HepG2 (cell line): ENCODE measurements at regions not wholly inside any gene's neighbourhood (a gene's known extent, or its start where the extent isn't known, plus 50 kb on each side); places are given as distances from the start of the nearest gene placed in this dataset.

Experiments
- ATAC-seq: fragments of 200-7000 bp; cut with Tn5 transposase; 3 replicates; pipeline ENCODE4 v1.9.1; 2020; ENCODE audit warnings: mild to moderate bottlenecking, moderate library complexity
- BruUV-seq: library from RNA; stranded (reverse); fragments of 400-500 nt; replicated peaks from 2 replicates; lab custom pipeline; 2021; lab: Mats Ljungman, UMichigan
- CTCF ChIA-PET: fragments of 300-600 bp; formaldehyde crosslinking; extraction: SDS; loops from one replicate; lab custom pipeline; 2021; ENCODE audit warnings: low total read pairs, inconsistent platforms, low intra/inter-chr PET ratio; lab: Yijun Ruan, JAX
- POLR2A ChIA-PET: fragments of 350-600 bp; sonication (Branson Sonifier 250); formaldehyde crosslinking; loops from one replicate; lab custom pipeline; 2020; ENCODE audit warnings: antibody characterized with exemption, inconsistent platforms; lab: Yijun Ruan, JAX
- DNase-seq: peaks from one replicate; pipeline ENCODE4 v3.0.0-alpha.2; 2015; ENCODE audit warnings: low spot score
- FAIRE-seq: peaks from 3 replicates; lab custom pipeline; 2011; peaks lifted over from hg19 to GRCh38; lab: Jason Lieb, UNC
- H2AFZ ChIP-seq: one replicate; pipeline ENCODE4 v1.6.1; 2011; ENCODE audit warnings: low read length, inconsistent platforms
- H3K27ac ChIP-seq: fragments of 300-600 bp; 3 replicates; pipeline ENCODE4 v1.8.0; 2011; ENCODE audit warnings: mixed run types, mild to moderate bottlenecking, mixed read lengths, low read length, inconsistent platforms; ENCODE audit not compliant: insufficient read depth; ENCODE audit errors: extremely low read length
- H3K27me3 ChIP-seq, 2 experiments: fragments of 200-600 bp in 1 of 2; 2 replicates in 1 of 2; 3 replicates in 1 of 2; pipeline versions ENCODE4 v1.6.0 to v1.8.0; 2011; ENCODE audit warnings: low read length in 2 of 2, mild to moderate bottlenecking in 2 of 2, moderate library complexity in 2 of 2, inconsistent platforms in 1 of 2; ENCODE audit not compliant: insufficient read depth in 2 of 2, control insufficient read depth in 1 of 2
- H3K36me3 ChIP-seq, 2 experiments: fragments of 200-600 bp in 1 of 2; replicated peaks in 1 of 2; 2 replicates in 1 of 2; 3 replicates in 1 of 2; pipeline versions ENCODE4 v1.5.1 to v1.8.0; 2011; ENCODE audit warnings: low read length in 2 of 2, inconsistent platforms in 1 of 2; ENCODE audit not compliant: insufficient read depth in 2 of 2, control insufficient read depth in 1 of 2
- H3K4me1 ChIP-seq: 2 replicates; pipeline ENCODE4 v1.5.1; 2012; ENCODE audit warnings: low read length, inconsistent platforms; ENCODE audit not compliant: insufficient read depth
- H3K4me2 ChIP-seq: 2 replicates; pipeline ENCODE4 v1.6.0; 2011; ENCODE audit warnings: low read depth, low read length, inconsistent platforms
- H3K4me3 ChIP-seq, 3 experiments: fragments of 200-600 bp in 1 of 3; sonication (generic), shearing (Covaris generic) in 1 of 3; replicated peaks in 1 of 3; 2 replicates each; pipeline ENCODE4 v1.5.1; 2011 to 2016; ENCODE audit warnings: low read length in 3 of 3, inconsistent platforms in 2 of 3, low read depth in 2 of 3, mild to moderate bottlenecking in 2 of 3, control low read depth in 1 of 3, mixed read lengths in 1 of 3; ENCODE audit not compliant: insufficient read depth in 1 of 3
- H3K79me2 ChIP-seq: one replicate; pipeline ENCODE4 v1.6.1; 2011; ENCODE audit warnings: low read length, inconsistent platforms; ENCODE audit not compliant: insufficient read depth
- H3K9ac ChIP-seq: 2 replicates; pipeline ENCODE4 v1.6.0; 2011; ENCODE audit warnings: mild to moderate bottlenecking, low read depth, low read length, inconsistent platforms; ENCODE audit not compliant: insufficient read depth
- H3K9me3 ChIP-seq: 2 replicates; pipeline ENCODE4 v1.5.1; 2012; ENCODE audit warnings: mild to moderate bottlenecking, low read length
- H4K20me1 ChIP-seq: 2 replicates; pipeline ENCODE4 v1.6.0; 2011; ENCODE audit warnings: inconsistent platforms, mild to moderate bottlenecking, low read length, moderate library complexity; ENCODE audit not compliant: insufficient read depth
- HMG20A ChIP-seq: IDR thresholded peaks from 2 replicates; pipeline ENCODE4 v1.6.1; 2016; ENCODE audit warnings: borderline replicate concordance
- HMG20B ChIP-seq: conservative IDR thresholded peaks from 2 replicates; pipeline ENCODE4 v1.6.1; 2016; ENCODE audit warnings: missing genetic modification reagents, missing compliant biosample characterization
- HOXD1 ChIP-seq: sonication (generic); formaldehyde crosslinking; IDR thresholded peaks from 2 replicates; pipeline ENCODE4 v1.5.0; 2020; ENCODE audit warnings: missing genetic modification reagents
- JARID2 ChIP-seq: sonication (generic); formaldehyde crosslinking; IDR thresholded peaks from 2 replicates; pipeline ENCODE4 v1.8.1; 2023; ENCODE audit warnings: missing genetic modification reagents, inconsistent platforms; ENCODE audit not compliant: insufficient replicate concordance
- NR2C2 ChIP-seq: sonication (generic); formaldehyde crosslinking; IDR thresholded peaks from 2 replicates; pipeline ENCODE4 v1.4.0; 2020; ENCODE audit warnings: missing genetic modification reagents, mild to moderate bottlenecking, moderate library complexity, borderline replicate concordance
- SMARCC2 ChIP-seq: fragments of 450-650 bp; IDR thresholded peaks from 2 replicates; pipeline ENCODE4 v1.6.1; 2017; ENCODE audit warnings: antibody characterized with exemption, mild to moderate bottlenecking
- SMYD3 ChIP-seq: sonication (generic); formaldehyde crosslinking; IDR thresholded peaks from 2 replicates; pipeline ENCODE4 v1.8.1; 2023; ENCODE audit warnings: mild to moderate bottlenecking, missing genetic modification reagents
- SPEN ChIP-seq: sonication (generic); formaldehyde crosslinking; IDR thresholded peaks from 2 replicates; pipeline ENCODE4 v1.5.1; 2020; ENCODE audit warnings: low read depth, mild to moderate bottlenecking, missing genetic modification reagents
- TBX3 ChIP-seq: fragments of 450-650 bp; IDR thresholded peaks from 2 replicates; pipeline ENCODE4 v1.6.1; 2017; ENCODE audit warnings: antibody characterized with exemption, mild to moderate bottlenecking, inconsistent platforms, borderline replicate concordance
- TRIM22 ChIP-seq: fragments of 450-650 bp; IDR thresholded peaks from 2 replicates; pipeline ENCODE4 v1.6.1; 2017
- ZC3H4 ChIP-seq: sonication (generic); formaldehyde crosslinking; IDR thresholded peaks from 2 replicates; pipeline ENCODE4 v1.4.0; 2020; ENCODE audit warnings: missing genetic modification reagents, borderline replicate concordance
- ZFAT ChIP-seq: sonication (generic); formaldehyde crosslinking; conservative IDR thresholded peaks from 2 replicates; pipeline ENCODE4 v1.8.1; 2023; ENCODE audit warnings: missing genetic modification reagents, inconsistent platforms
- ZNF101 ChIP-seq: sonication (generic); formaldehyde crosslinking; IDR thresholded peaks from 2 replicates; pipeline ENCODE4 v1.4.0; 2020; ENCODE audit warnings: mild to moderate bottlenecking, low read depth, missing genetic modification reagents, borderline replicate concordance
- ZNF124 ChIP-seq: sonication (generic); formaldehyde crosslinking; IDR thresholded peaks from 2 replicates; pipeline ENCODE4 v1.4.0; 2020; ENCODE audit warnings: missing genetic modification reagents
- ZNF230 ChIP-seq: sonication (generic); formaldehyde crosslinking; IDR thresholded peaks from 2 replicates; pipeline ENCODE4 v1.4.0; 2020; ENCODE audit warnings: mild to moderate bottlenecking, missing genetic modification reagents
- ZNF558 ChIP-seq: sonication (generic); formaldehyde crosslinking; IDR thresholded peaks from 2 replicates; pipeline ENCODE4 v1.9.0; 2022; ENCODE audit warnings: mild to moderate bottlenecking, missing genetic modification reagents, borderline replicate concordance
- ZNF567 ChIP-seq: sonication (generic); formaldehyde crosslinking; IDR thresholded peaks from 2 replicates; pipeline ENCODE4 v1.8.1; 2023; ENCODE audit warnings: mild to moderate bottlenecking, missing genetic modification reagents, borderline replicate concordance
- WGBS: methylation state at CpG from one replicate; pipeline ENCODE4 v1.1.6; 2017; ENCODE audit warnings: low lambda C conversion rate; 5-methylcytosine and 5-hydroxymethylcytosine counted together
- in situ Hi-C: cut with HindIII; loops from 2 replicates; pipeline ENCODE4 v1.10.0; 2017; ENCODE audit warnings: low pct_unique_long_range_greater_than_20kb; ENCODE audit not compliant: extremely low pct_ligation_motif_present
- intact Hi-C: fragments of 100-400 bp; cut with micrococcal nuclease; formaldehyde crosslinking; loops from one replicate; pipeline ENCODE4 v1.10.0; 2022; ENCODE audit not compliant: unreplicated experiment
- TF ChIP-seq, protein P1 (sequence below): sonication (generic); formaldehyde crosslinking; IDR thresholded peaks from 2 replicates; pipeline ENCODE4 v1.8.1; 2023; ENCODE audit warnings: mild to moderate bottlenecking, missing genetic modification reagents

DNA sequence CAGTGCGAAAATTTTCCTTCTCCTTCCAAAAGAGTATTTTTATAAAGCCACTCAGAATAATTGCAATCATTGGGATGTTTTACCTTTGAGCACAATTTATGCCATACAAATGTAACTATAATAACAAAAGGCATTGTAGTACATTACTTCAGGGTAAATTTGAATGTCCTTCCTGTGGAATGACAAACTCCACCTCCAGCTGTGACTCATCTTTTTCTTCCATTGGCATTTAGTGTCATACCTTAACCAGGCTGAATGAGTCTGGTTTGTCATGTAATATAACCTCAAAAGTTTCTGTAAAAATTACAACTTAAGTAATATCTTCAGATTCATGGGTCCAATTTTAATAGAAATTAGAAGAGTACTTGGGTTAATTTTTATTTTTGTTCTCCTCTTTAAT is 93.3 kb downstream of the TMEM47 start:
- DNase-seq (no peak), ATAC-seq (no peak), FAIRE-seq (no peak)
- ChIA-PET POLR2A (no interaction called here), CTCF (no interaction called here)
- no peaks in the 10 kb centered on the region for H3K4me1 ChIP-seq
- no peaks in the 10 kb centered on the region for H3K27me3 ChIP-seq
- no peak overlapping the region for H3K9ac ChIP-seq
- no peak overlapping the region for H2AFZ ChIP-seq
- no peak overlapping the region for H3K27ac ChIP-seq
- H3K4me2 ChIP-seq: no peak overlapping the region
- intact Hi-C loops: no loop called here
- BruUV-seq: no TSS peak
- H3K4me3 ChIP-seq: no peak overlapping the region
- no peaks in the 10 kb centered on the region for H3K36me3 ChIP-seq
- in situ Hi-C loops: no loop called here
- WGBS: 0% methylated on average over 1 of the region's 1 CpG
- H3K9me3 ChIP-seq: peaks cover 8% of the 10 kb centered on the region
- H4K20me1 ChIP-seq: no peaks in the 10 kb centered on the region
- no peaks in the 10 kb centered on the region for H3K79me2 ChIP-seq
- no peak for TF ChIP-seq TBX3
- no peak for TF ChIP-seq SPEN
- TF ChIP-seq ZC3H4: no peak
- no peak for TF ChIP-seq ZNF567 (CRISPR knock-in tag)
- TF ChIP-seq ZNF101: no peak
- no peak for TF ChIP-seq HMG20A
- TF ChIP-seq JARID2 (CRISPR knock-in tag): no peak
- TF ChIP-seq ZNF230: no peak
- no peak for TF ChIP-seq ZNF124 (CRISPR knock-in tag)
- TF ChIP-seq ZNF558: no peak
- TF ChIP-seq NR2C2 (CRISPR knock-in tag): no peak

GRCh38 chrX:34563061-34563460 is 94.0 kb downstream of the TMEM47 start:
- FAIRE-seq: no peak
- POLR2A ChIA-PET: no interaction called here
- BruUV-seq: no TSS peak

More at GRCh38 chrX:34563061-34563460, 94.0 kb downstream of the TMEM47 start:
- Histone ChIP-seq H3K27ac (no peak overlapping the region), H3K9ac (no peak overlapping the region), H4K20me1 (no peaks in the 10 kb centered on the region), H3K27me3 (no peaks in the 10 kb centered on the region), H3K36me3 (no peaks in the 10 kb centered on the region), H3K4me2 (no peak overlapping the region), H2AFZ (no peak overlapping the region), H3K4me1 (no peaks in the 10 kb centered on the region), H3K9me3 (peaks cover 8% of the 10 kb centered on the region), H3K79me2 (no peaks in the 10 kb centered on the region), H3K4me3 (no peak overlapping the region)
- no peak for TF ChIP-seq HMG20B
- no peak for TF ChIP-seq SMARCC2
- no peak for TF ChIP-seq TRIM22
- no peak for TF ChIP-seq SMYD3 (CRISPR knock-in tag)
- TF ChIP-seq HOXD1 (CRISPR knock-in tag): no peak
- TF ChIP-seq, protein P1, sequence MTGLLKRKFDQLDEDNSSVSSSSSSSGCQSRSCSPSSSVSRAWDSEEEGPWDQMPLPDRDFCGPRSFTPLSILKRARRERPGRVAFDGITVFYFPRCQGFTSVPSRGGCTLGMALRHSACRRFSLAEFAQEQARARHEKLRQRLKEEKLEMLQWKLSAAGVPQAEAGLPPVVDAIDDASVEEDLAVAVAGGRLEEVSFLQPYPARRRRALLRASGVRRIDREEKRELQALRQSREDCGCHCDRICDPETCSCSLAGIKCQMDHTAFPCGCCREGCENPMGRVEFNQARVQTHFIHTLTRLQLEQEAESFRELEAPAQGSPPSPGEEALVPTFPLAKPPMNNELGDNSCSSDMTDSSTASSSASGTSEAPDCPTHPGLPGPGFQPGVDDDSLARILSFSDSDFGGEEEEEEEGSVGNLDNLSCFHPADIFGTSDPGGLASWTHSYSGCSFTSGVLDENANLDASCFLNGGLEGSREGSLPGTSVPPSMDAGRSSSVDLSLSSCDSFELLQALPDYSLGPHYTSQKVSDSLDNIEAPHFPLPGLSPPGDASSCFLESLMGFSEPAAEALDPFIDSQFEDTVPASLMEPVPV: no peak
- no peak for TF ChIP-seq ZFAT
- no peak for ATAC-seq
- DNase-seq: no peak
- intact Hi-C loops (no loop called here), in situ Hi-C loops (no loop called here)
- CTCF ChIA-PET: no interaction called here
- WGBS: 0% methylated on average over 2 of the region's 2 CpGs
